ENCODE measurements at regions not wholly inside any gene's neighbourhood (a gene's known extent, or its start where the extent isn't known, plus 50 kb on each side); places are given as distances from the start of the nearest gene placed in this dataset.
A peak's percentile ranks its signal among the peaks of the same experiment; 100 is the strongest.

- no peak overlapping the region for H3K4me3 ChIP-seq (ENCODE audit: low read depth, low read length)
- no peaks in the 10 kb centered on the region for H3K36me3 ChIP-seq (ENCODE audit: control insufficient read depth, insufficient read depth, low read length)
- FAIRE-seq (no peak), DNase-seq (ENCODE audit: low read depth) (no peak)
- TF ChIP-seq, protein P1, sequence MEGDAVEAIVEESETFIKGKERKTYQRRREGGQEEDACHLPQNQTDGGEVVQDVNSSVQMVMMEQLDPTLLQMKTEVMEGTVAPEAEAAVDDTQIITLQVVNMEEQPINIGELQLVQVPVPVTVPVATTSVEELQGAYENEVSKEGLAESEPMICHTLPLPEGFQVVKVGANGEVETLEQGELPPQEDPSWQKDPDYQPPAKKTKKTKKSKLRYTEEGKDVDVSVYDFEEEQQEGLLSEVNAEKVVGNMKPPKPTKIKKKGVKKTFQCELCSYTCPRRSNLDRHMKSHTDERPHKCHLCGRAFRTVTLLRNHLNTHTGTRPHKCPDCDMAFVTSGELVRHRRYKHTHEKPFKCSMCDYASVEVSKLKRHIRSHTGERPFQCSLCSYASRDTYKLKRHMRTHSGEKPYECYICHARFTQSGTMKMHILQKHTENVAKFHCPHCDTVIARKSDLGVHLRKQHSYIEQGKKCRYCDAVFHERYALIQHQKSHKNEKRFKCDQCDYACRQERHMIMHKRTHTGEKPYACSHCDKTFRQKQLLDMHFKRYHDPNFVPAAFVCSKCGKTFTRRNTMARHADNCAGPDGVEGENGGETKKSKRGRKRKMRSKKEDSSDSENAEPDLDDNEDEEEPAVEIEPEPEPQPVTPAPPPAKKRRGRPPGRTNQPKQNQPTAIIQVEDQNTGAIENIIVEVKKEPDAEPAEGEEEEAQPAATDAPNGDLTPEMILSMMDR (IDR thresholded peaks at IDR 0.05; ENCODE audit: insufficient read depth, low read length, severe bottlenecking): no peak
- H3K27me3 ChIP-seq (ENCODE audit: control insufficient read depth, insufficient read depth, low read length): no peaks in the 10 kb centered on the region
Observed at GRCh38 chr19:30119180-30119908, 177.3 kb downstream of the URI1 start.

GRCh38 chr19:30120860-30121484 is 178.9 kb downstream of the URI1 start:
- H3K27me3 ChIP-seq (ENCODE audit: control insufficient read depth, insufficient read depth, low read length): no peaks in the 10 kb centered on the region
- H3K4me3 ChIP-seq (ENCODE audit: low read depth, low read length): no peak overlapping the region
- TF ChIP-seq, protein P1 (IDR thresholded peaks at IDR 0.05; ENCODE audit: insufficient read depth, low read length, severe bottlenecking): no peak
- DNase-seq (ENCODE audit: low read depth) (no peak), FAIRE-seq (no peak)
- no peaks in the 10 kb centered on the region for H3K36me3 ChIP-seq (ENCODE audit: control insufficient read depth, insufficient read depth, low read length)

DNA sequence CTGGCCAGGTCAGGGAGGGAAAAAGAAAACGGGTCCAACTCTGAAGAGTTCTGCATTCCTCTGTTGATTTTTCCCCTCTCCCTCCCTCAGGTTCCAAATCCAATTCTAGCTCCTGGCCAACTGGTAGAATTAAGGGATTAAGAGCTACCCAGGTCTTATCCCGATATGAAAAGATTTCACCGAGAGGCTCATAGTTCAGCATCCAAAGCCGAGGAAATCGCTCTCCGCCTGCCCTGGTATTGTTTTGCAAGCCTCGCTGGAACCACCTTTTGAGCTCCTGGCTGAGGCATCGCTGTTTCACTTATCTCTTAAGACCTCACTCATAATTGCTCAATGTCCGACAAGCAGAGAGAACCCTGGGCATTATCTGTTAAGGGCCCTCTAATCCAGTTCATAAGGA is 180.4 kb downstream of the URI1 start:
- H3K36me3 ChIP-seq (ENCODE audit: control insufficient read depth, insufficient read depth, low read length): no peaks in the 10 kb centered on the region
- no peak for FAIRE-seq
- no peaks in the 10 kb centered on the region for H3K27me3 ChIP-seq (ENCODE audit: control insufficient read depth, insufficient read depth, low read length)
- no peak for DNase-seq (ENCODE audit: low read depth)
- no peak overlapping the region for H3K4me3 ChIP-seq (ENCODE audit: low read depth, low read length)
- TF ChIP-seq, protein P1 (IDR thresholded peaks at IDR 0.05; ENCODE audit: insufficient read depth, low read length, severe bottlenecking): no peak

DNA sequence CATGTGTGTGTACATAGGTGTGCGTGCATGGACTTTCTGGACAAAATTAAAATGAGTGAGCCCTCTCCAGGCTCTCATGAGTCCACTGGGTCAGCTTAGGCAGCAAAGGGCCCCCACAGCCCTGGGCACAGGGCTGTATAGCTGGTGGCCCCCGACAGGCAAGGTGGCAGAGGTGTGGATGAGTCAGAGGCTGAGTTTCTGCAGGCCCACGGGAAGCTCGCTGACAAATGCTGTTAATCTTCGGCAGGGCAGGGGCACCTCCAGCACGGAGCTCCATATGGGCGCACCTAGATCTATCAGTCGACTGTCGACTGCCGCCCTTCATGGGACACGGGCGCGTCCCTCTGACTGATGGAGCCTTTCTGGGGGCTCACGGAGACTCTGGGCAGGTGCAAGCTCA is 181.1 kb downstream of the URI1 start:
- TF ChIP-seq, protein P1 (IDR thresholded peaks at IDR 0.05; ENCODE audit: insufficient read depth, low read length, severe bottlenecking): no peak
- H3K27me3 ChIP-seq (ENCODE audit: control insufficient read depth, insufficient read depth, low read length): no peaks in the 10 kb centered on the region

DNA sequence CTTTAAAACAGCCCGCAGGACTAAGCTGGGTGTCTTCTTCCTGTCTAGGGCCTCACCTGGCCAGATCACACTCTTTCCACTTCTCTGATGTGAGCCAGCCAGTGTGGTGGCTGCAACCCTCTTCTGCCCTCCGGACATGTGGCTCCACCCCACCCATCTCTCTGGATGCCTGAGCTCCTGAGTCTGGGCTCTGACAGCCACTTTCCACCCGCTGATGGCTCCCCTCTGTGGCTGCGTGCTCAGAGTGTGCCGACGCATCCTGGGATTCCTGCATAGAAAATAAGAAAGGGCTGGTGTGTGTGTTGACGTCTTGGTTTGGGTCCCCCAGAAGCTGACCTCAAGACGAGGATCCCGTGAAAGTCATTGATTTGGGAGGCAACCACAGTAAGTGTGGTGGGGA is 181.6 kb downstream of the URI1 start:
- TF ChIP-seq, protein P1 (IDR thresholded peaks at IDR 0.05; ENCODE audit: insufficient read depth, low read length, severe bottlenecking): no peak
- Histone ChIP-seq H3K27me3 (ENCODE audit: control insufficient read depth, insufficient read depth, low read length) (no peaks in the 10 kb centered on the region), H3K4me3 (ENCODE audit: low read depth, low read length) (no peak overlapping the region), H3K36me3 (ENCODE audit: control insufficient read depth, insufficient read depth, low read length) (no peaks in the 10 kb centered on the region)
- no peak for DNase-seq (ENCODE audit: low read depth)
- FAIRE-seq: peak; percentile 32

More for the DNA sequence above, 181.1 kb downstream of the URI1 start:
- FAIRE-seq (no peak), DNase-seq (ENCODE audit: low read depth) (no peak)
- Histone ChIP-seq H3K36me3 (ENCODE audit: control insufficient read depth, insufficient read depth, low read length) (no peaks in the 10 kb centered on the region), H3K4me3 (ENCODE audit: low read depth, low read length) (no peak overlapping the region)

All from bronchial epithelial cell (primary cell).